Neural progenitor cell (in vitro differentiated cells): ENCODE measurements at regions not wholly inside any gene's neighbourhood (a gene's known extent, or its start where the extent isn't known, plus 50 kb on each side); places are given as distances from the start of the nearest gene placed in this dataset.
"Not testable (repeated sequence)": the region's sequence is repeated elsewhere in the genome, so short reads cannot be mapped to it uniquely, and the experiment has no call there.

Experiments used
- CTCF ChIP-seq: fragments of 200-600 bp; sonication (generic); IDR thresholded peaks from 2 replicates; pipeline ENCODE4 v1.5.1; 2017; ENCODE audit warnings: antibody characterized with exemption, mild to moderate bottlenecking
- EZH2 ChIP-seq: fragments of 200-600 bp; sonication (generic); IDR thresholded peaks from 2 replicates; pipeline ENCODE4 v1.6.1; 2017; ENCODE audit warnings: antibody characterized with exemption, mild to moderate bottlenecking, moderate library complexity

- not testable (repeated sequence) for TF ChIP-seq EZH2, CTCF
These were observed 308.5 kb upstream of the HNRNPA3 start for GRCh38 chr2:176904053-176904452.
